ENCODE measurements at regions not wholly inside any gene's neighbourhood (a gene's known extent, or its start where the extent isn't known, plus 50 kb on each side); places are given as distances from the start of the nearest gene placed in this dataset.

- H3K9me3 ChIP-seq (replicated peaks; ENCODE audit: control insufficient read depth, insufficient read depth, low read length), result no peaks in the 10 kb centered on the region
- H4K20me1 ChIP-seq (replicated peaks; ENCODE audit: control insufficient read depth, extremely low read depth, insufficient read depth, low read length), result no peaks in the 10 kb centered on the region
- POLR2A ChIA-PET, result no interaction called here
- no TSS peak for BruUV-seq (replicated peaks)
- TF ChIP-seq CTCF (IDR thresholded peaks at IDR 0.05; ENCODE audit: extremely low read depth in 1 of 2, insufficient read depth in 1 of 2, low read depth in 1 of 2, low read length in 2 of 2) (no peak), FOS (IDR thresholded peaks at IDR 0.05; ENCODE audit: borderline replicate concordance, insufficient read depth, low read length) (no peak)
- H3K27me3 ChIP-seq (ENCODE audit: control insufficient read depth in 2 of 2, insufficient read depth in 2 of 2, low read length in 2 of 2), result peaks cover 0 to 4% of the 10 kb centered on the region in 2 experiments
- H3K4me2 ChIP-seq (ENCODE audit: insufficient read depth, low read length), result no peak overlapping the region
- intact Hi-C loops (cut with micrococcal nuclease), result no loop called here
- FAIRE-seq, result no peak
- H3K79me2 ChIP-seq (ENCODE audit: control insufficient read depth, insufficient read depth, low read length), result no peaks in the 10 kb centered on the region
- DNase-seq (ENCODE audit: low read depth, low spot score), result no peak
- no peak overlapping the region for H3K9ac ChIP-seq (replicated peaks; ENCODE audit: extremely low read depth, insufficient read depth, low read length)
- H3K4me3 ChIP-seq (replicated peaks in 1 of 3; ENCODE audit: insufficient read depth in 1 of 3, low read depth in 1 of 3, low read length in 3 of 3), result no peak overlapping the region
- dilution Hi-C loops (cut with MboI; ENCODE audit: extremely low pct_ligation_motif_present, low sequenced_read_pairs), result no loop called here
- CTCF ChIA-PET, result no interaction called here
- no peak overlapping the region for H2AFZ ChIP-seq (ENCODE audit: low read depth, low read length)
- H3K9me1 ChIP-seq (replicated peaks; ENCODE audit: control insufficient read depth, extremely low read depth, insufficient read depth, low read length), result no peaks in the 10 kb centered on the region
- no peaks in the 10 kb centered on the region for H3K36me3 ChIP-seq (ENCODE audit: control insufficient read depth in 2 of 2, extremely low read depth in 1 of 2, insufficient read depth in 2 of 2, low read length in 2 of 2)
- H3K27ac ChIP-seq (ENCODE audit: insufficient read depth, low read depth, low read length), result no peak overlapping the region
- H3K4me1 ChIP-seq (ENCODE audit: control insufficient read depth, extremely low read depth, insufficient read depth, low read length), result no peaks in the 10 kb centered on the region
Measured at GRCh38 chr2:120802867-120803484, 67.3 kb downstream of the GLI2 start.

GRCh38 chr2:120803764-120804335 is 68.2 kb downstream of the GLI2 start:
- Histone ChIP-seq H3K9ac (replicated peaks; ENCODE audit: extremely low read depth, insufficient read depth, low read length) (no peak overlapping the region), H3K79me2 (ENCODE audit: control insufficient read depth, insufficient read depth, low read length) (no peaks in the 10 kb centered on the region), H3K9me3 (replicated peaks; ENCODE audit: control insufficient read depth, insufficient read depth, low read length) (no peaks in the 10 kb centered on the region), H4K20me1 (replicated peaks; ENCODE audit: control insufficient read depth, extremely low read depth, insufficient read depth, low read length) (no peaks in the 10 kb centered on the region), H3K4me3 (replicated peaks in 1 of 3; ENCODE audit: insufficient read depth in 1 of 3, low read depth in 1 of 3, low read length in 3 of 3) (no peak overlapping the region), H2AFZ (ENCODE audit: low read depth, low read length) (no peak overlapping the region), H3K4me1 (ENCODE audit: control insufficient read depth, extremely low read depth, insufficient read depth, low read length) (no peaks in the 10 kb centered on the region), H3K9me1 (replicated peaks; ENCODE audit: control insufficient read depth, extremely low read depth, insufficient read depth, low read length) (no peaks in the 10 kb centered on the region), H3K27ac (ENCODE audit: insufficient read depth, low read depth, low read length) (no peak overlapping the region), H3K27me3 (ENCODE audit: control insufficient read depth in 2 of 2, insufficient read depth in 2 of 2, low read length in 2 of 2) (peaks cover 0 to 4% of the 10 kb centered on the region in 2 experiments), H3K36me3 (ENCODE audit: control insufficient read depth in 2 of 2, extremely low read depth in 1 of 2, insufficient read depth in 2 of 2, low read length in 2 of 2) (no peaks in the 10 kb centered on the region), H3K4me2 (ENCODE audit: insufficient read depth, low read length) (no peak overlapping the region)
- dilution Hi-C loops (cut with MboI; ENCODE audit: extremely low pct_ligation_motif_present, low sequenced_read_pairs), result no loop called here
- FAIRE-seq (no peak), DNase-seq (ENCODE audit: low read depth, low spot score) (no peak)
- CTCF ChIA-PET, result no interaction called here
- intact Hi-C loops (cut with micrococcal nuclease), result no loop called here
- TF ChIP-seq CTCF (IDR thresholded peaks at IDR 0.05; ENCODE audit: extremely low read depth in 1 of 2, insufficient read depth in 1 of 2, low read depth in 1 of 2, low read length in 2 of 2) (no peak), MAX (IDR thresholded peaks at IDR 0.05; ENCODE audit: insufficient read depth, insufficient read length) (no peak), EZH2 (IDR thresholded peaks at IDR 0.05; ENCODE audit: borderline replicate concordance, low read depth, low read length, severe bottlenecking) (no peak), POLR2A (IDR thresholded peaks at IDR 0.05; ENCODE audit: low read depth, low read length) (no peak), FOS (IDR thresholded peaks at IDR 0.05; ENCODE audit: borderline replicate concordance, insufficient read depth, low read length) (no peak), GATA2 (IDR thresholded peaks at IDR 0.05; ENCODE audit: insufficient read depth, insufficient read length, low read depth, low read length) (no peak), MYC (IDR thresholded peaks at IDR 0.05; ENCODE audit: low read depth, low read length) (no peak), POLR2AphosphoS5 (IDR thresholded peaks at IDR 0.05; ENCODE audit: insufficient read depth, low read depth, low read length) (no peak), JUN (IDR thresholded peaks at IDR 0.05; ENCODE audit: borderline replicate concordance, insufficient read depth, insufficient read length, low read depth) (no peak)
- no TSS peak for BruUV-seq (replicated peaks)
- POLR2A ChIA-PET, result no interaction called here
